ENCODE measurements at regions not wholly inside any gene's neighbourhood (a gene's known extent, or its start where the extent isn't known, plus 50 kb on each side); places are given as distances from the start of the nearest gene placed in this dataset.

DNA sequence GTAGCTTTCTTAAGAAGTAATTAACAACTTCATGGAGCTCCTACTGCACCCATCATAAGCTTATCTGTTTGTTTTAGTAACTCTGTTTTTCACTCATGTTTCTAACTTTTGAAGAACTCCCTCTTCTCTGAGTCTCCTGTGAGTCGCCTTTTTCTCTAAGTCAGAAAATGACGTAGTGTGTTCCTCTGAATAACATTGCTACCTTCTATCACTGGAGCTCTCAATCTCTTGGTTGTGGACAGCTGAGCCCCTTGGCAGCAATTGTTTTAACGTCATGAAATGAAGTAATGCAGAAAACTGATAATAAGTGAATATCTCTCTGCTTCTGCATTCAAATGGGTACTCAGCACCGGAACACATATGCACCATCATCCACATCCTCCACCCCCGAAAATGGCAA, 433.3 kb upstream of the SALL3 start:
- no peak for TF ChIP-seq TOX (CRISPR knock-in tag; IDR thresholded peaks at IDR 0.05; ENCODE audit: borderline replicate concordance)
- TF ChIP-seq ZNF8 (CRISPR knock-in tag; IDR thresholded peaks at IDR 0.05), result no peak
- TF ChIP-seq ARNTL (CRISPR knock-in tag; IDR thresholded peaks at IDR 0.05; ENCODE audit: borderline replicate concordance, low read depth), result no peak
- no peak for TF ChIP-seq TCF4 (CRISPR knock-in tag; IDR thresholded peaks at IDR 0.05; ENCODE audit: borderline replicate concordance)
- no peak for TF ChIP-seq TSHZ2 (CRISPR knock-in tag; IDR thresholded peaks at IDR 0.05)
- TF ChIP-seq CSDC2 (CRISPR knock-in tag; IDR thresholded peaks at IDR 0.05), result no peak
- TF ChIP-seq ZFP3 (CRISPR knock-in tag; IDR thresholded peaks at IDR 0.05), result no peak
- no peak for TF ChIP-seq ZFP30 (CRISPR knock-in tag; IDR thresholded peaks at IDR 0.05)
- TF ChIP-seq, protein P1, sequence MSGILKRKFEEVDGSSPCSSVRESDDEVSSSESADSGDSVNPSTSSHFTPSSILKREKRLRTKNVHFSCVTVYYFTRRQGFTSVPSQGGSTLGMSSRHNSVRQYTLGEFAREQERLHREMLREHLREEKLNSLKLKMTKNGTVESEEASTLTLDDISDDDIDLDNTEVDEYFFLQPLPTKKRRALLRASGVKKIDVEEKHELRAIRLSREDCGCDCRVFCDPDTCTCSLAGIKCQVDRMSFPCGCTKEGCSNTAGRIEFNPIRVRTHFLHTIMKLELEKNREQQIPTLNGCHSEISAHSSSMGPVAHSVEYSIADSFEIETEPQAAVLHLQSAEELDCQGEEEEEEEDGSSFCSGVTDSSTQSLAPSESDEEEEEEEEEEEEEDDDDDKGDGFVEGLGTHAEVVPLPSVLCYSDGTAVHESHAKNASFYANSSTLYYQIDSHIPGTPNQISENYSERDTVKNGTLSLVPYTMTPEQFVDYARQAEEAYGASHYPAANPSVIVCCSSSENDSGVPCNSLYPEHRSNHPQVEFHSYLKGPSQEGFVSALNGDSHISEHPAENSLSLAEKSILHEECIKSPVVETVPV (CRISPR knock-in tag; IDR thresholded peaks at IDR 0.05), result no peak
- no peak for TF ChIP-seq GLIS3 (CRISPR knock-in tag; IDR thresholded peaks at IDR 0.05)
- no peak for TF ChIP-seq PATZ1 (CRISPR knock-in tag; IDR thresholded peaks at IDR 0.05; ENCODE audit: borderline replicate concordance)
- TF ChIP-seq PPARA (CRISPR knock-in tag; IDR thresholded peaks at IDR 0.05; ENCODE audit: borderline replicate concordance), result no peak

DNA sequence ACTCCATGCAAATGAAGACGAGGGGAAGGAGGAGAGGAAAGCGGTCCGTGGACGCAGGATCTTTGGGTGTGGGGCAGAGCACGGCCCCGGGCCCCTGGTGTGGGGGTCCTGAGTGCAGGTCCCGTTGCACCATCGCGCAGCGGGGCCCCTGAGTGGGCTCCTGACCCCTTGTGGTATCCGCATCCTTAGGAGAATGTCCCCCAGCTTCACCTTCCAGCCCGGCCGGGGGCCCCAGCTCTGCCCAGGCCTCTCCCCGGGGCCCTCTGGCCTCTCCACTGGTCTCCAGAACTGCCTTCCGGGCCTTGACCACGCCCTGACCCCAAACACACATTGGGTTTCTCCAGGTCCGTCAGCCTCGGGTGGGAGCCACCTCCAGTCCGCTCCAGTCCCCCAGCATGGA, 431.8 kb upstream of the SALL3 start:
- ATAC-seq, result no peak

More for the DNA sequence above, 433.3 kb upstream of the SALL3 start:
- no peak for ATAC-seq

More for the DNA sequence above, 431.8 kb upstream of the SALL3 start:
- no peak for TF ChIP-seq OSR1 (CRISPR knock-in tag; IDR thresholded peaks at IDR 0.05)
- TF ChIP-seq, protein P1 (CRISPR knock-in tag; IDR thresholded peaks at IDR 0.05), result no peak
- TF ChIP-seq ZNF565 (CRISPR knock-in tag; conservative IDR thresholded peaks at IDR 0.05; ENCODE audit: low read depth), result no peak
- TF ChIP-seq CSDC2 (CRISPR knock-in tag; IDR thresholded peaks at IDR 0.05), result no peak
- no peak for TF ChIP-seq TOX (CRISPR knock-in tag; IDR thresholded peaks at IDR 0.05; ENCODE audit: borderline replicate concordance)
- no peak for TF ChIP-seq ZNF70 (CRISPR knock-in tag; IDR thresholded peaks at IDR 0.05)
- TF ChIP-seq ZNF8 (CRISPR knock-in tag; IDR thresholded peaks at IDR 0.05), result no peak
- no peak for TF ChIP-seq POU6F1 (CRISPR knock-in tag; IDR thresholded peaks at IDR 0.05; ENCODE audit: borderline replicate concordance, low read depth)
- no peak for TF ChIP-seq ZFP3 (CRISPR knock-in tag; IDR thresholded peaks at IDR 0.05)
- TF ChIP-seq RARB (CRISPR knock-in tag; IDR thresholded peaks at IDR 0.05), result no peak
- TF ChIP-seq PATZ1 (CRISPR knock-in tag; IDR thresholded peaks at IDR 0.05; ENCODE audit: borderline replicate concordance), result no peak
- TF ChIP-seq SNAI2 (CRISPR knock-in tag; IDR thresholded peaks at IDR 0.05), result no peak
- TF ChIP-seq BACH2 (CRISPR knock-in tag; IDR thresholded peaks at IDR 0.05; ENCODE audit: borderline replicate concordance), result no peak
- no peak for TF ChIP-seq ESRRG (CRISPR knock-in tag; IDR thresholded peaks at IDR 0.05)
- TF ChIP-seq GLIS3 (CRISPR knock-in tag; IDR thresholded peaks at IDR 0.05), result no peak
- no peak for TF ChIP-seq ZFP30 (CRISPR knock-in tag; IDR thresholded peaks at IDR 0.05)
- no peak for TF ChIP-seq ISL1 (CRISPR knock-in tag; IDR thresholded peaks at IDR 0.05)
- no peak for TF ChIP-seq CREB5 (CRISPR knock-in tag; IDR thresholded peaks at IDR 0.05; ENCODE audit: low read depth)
- TF ChIP-seq TSHZ2 (CRISPR knock-in tag; IDR thresholded peaks at IDR 0.05), result no peak
